Suprapubic skin (tissue), 4 donors: ENCODE measurements at regions not wholly inside any gene's neighbourhood (a gene's known extent, or its start where the extent isn't known, plus 50 kb on each side); places are given as distances from the start of the nearest gene placed in this dataset.

Experiments
- DNase-seq, 2 donors: peaks; one replicate each; pipeline ENCODE4 v3.0.0-alpha.2; 2019; ENCODE audit warnings: low spot score in 2 of 2
- H3K27ac ChIP-seq: fragments of 200-600 bp; sonication (generic); one replicate; pipeline ENCODE4 v1.5.1; 2019
- H3K27me3 ChIP-seq: fragments of 200-600 bp; sonication (generic); one replicate; pipeline ENCODE4 v1.5.1; 2019
- H3K36me3 ChIP-seq: fragments of 200-600 bp; sonication (generic); one replicate; pipeline ENCODE4 v1.5.1; 2019
- H3K4me1 ChIP-seq: fragments of 200-600 bp; sonication (generic); one replicate; pipeline ENCODE4 v1.5.1; 2019
- H3K4me3 ChIP-seq: fragments of 200-600 bp; sonication (generic); one replicate; pipeline ENCODE4 v1.5.1; 2019; ENCODE audit warnings: mild to moderate bottlenecking
- H3K9me3 ChIP-seq: fragments of 200-600 bp; sonication (generic); one replicate; pipeline ENCODE4 v1.5.1; 2019
- EP300 ChIP-seq: sonication (generic); formaldehyde crosslinking; IDR thresholded peaks from one replicate; pipeline ENCODE4 v1.6.1; 2017; ENCODE audit warnings: antibody characterized with exemption
- POLR2A ChIP-seq, 2 donors: fragments of 450-650 bp; IDR thresholded peaks; one replicate each; pipeline ENCODE4 v1.6.1; 2017; ENCODE audit warnings: antibody characterized with exemption in 2 of 2, mild to moderate bottlenecking in 2 of 2, moderate library complexity in 2 of 2
- POLR2AphosphoS5 ChIP-seq, 3 donors: sonication (generic); formaldehyde crosslinking; IDR thresholded peaks; one replicate each; pipeline ENCODE4 v1.6.1; 2017; ENCODE audit warnings: antibody characterized with exemption in 3 of 3
- WGBS: methylation state at CpG from one replicate; pipeline ENCODE4 v1.1.5; 2018; 5-methylcytosine and 5-hydroxymethylcytosine counted together
- TF ChIP-seq, protein P1 (sequence below), 2 donors: fragments of 200-600 bp in 1 of 2; fragments of 450-650 bp in 1 of 2; sonication (generic) in 1 of 2; IDR thresholded peaks; one replicate each; pipeline ENCODE4 v1.5.1; 2016 to 2019; ENCODE audit warnings: antibody characterized with exemption in 2 of 2, mild to moderate bottlenecking in 1 of 2, moderate library complexity in 1 of 2

DNA sequence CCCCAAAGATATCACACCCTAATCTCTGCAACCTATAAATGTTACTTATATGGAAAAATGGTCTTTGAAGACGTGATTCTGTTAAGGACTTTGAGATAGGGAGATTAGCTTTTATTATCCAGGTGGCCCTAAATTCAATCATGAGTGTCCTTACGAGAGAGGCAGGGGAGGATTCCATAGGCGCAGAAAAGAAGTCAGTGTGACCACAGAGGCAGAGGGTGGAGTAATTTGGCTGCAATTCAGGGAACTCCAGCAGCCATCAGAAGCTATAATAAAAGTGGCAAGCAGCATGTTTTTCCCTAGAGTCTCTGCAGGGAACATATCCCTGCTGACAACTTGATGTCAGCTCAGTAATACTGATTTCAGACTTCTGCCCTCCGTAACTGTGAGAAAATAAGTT lies 315.2 kb upstream of the ROBO2 start:
- Histone ChIP-seq H3K9me3 (no peaks in the 10 kb centered on the region), H3K27ac (no peak overlapping the region), H3K36me3 (no peaks in the 10 kb centered on the region), H3K4me1 (no peaks in the 10 kb centered on the region), H3K4me3 (no peak overlapping the region), H3K27me3 (no peaks in the 10 kb centered on the region)
- TF ChIP-seq POLR2AphosphoS5 (IDR thresholded peaks at IDR 0.05) (no peak), POLR2A (IDR thresholded peaks at IDR 0.05) (no peak), EP300 (no peak)
- TF ChIP-seq, protein P1, sequence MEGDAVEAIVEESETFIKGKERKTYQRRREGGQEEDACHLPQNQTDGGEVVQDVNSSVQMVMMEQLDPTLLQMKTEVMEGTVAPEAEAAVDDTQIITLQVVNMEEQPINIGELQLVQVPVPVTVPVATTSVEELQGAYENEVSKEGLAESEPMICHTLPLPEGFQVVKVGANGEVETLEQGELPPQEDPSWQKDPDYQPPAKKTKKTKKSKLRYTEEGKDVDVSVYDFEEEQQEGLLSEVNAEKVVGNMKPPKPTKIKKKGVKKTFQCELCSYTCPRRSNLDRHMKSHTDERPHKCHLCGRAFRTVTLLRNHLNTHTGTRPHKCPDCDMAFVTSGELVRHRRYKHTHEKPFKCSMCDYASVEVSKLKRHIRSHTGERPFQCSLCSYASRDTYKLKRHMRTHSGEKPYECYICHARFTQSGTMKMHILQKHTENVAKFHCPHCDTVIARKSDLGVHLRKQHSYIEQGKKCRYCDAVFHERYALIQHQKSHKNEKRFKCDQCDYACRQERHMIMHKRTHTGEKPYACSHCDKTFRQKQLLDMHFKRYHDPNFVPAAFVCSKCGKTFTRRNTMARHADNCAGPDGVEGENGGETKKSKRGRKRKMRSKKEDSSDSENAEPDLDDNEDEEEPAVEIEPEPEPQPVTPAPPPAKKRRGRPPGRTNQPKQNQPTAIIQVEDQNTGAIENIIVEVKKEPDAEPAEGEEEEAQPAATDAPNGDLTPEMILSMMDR (IDR thresholded peaks at IDR 0.05): no peak
- DNase-seq: no peak
- 49% methylated on average over 4 of the region's 4 CpGs for WGBS

DNA sequence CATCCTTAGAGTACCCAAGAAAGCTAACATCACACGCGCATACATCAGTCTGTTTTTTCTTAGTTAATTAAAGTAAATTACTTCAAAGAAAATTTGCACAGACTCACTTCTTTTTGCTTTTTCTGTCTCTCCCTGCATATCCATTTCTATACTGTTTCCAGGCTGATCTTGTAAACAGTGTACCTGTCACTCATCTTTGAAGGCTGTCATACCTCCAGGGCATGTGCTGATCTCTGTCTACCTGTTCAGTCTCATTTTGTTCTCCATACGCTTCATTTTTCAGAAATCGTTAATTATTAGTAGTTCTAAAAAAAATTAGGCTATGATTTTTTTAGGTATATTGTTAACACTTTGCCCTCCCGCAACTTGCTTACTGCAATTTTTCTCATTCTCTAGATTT lies 313.9 kb upstream of the ROBO2 start:
- TF ChIP-seq, protein P1 (IDR thresholded peaks at IDR 0.05): no peak
- TF ChIP-seq POLR2AphosphoS5 (IDR thresholded peaks at IDR 0.05): no peak
- no peak for TF ChIP-seq POLR2A (IDR thresholded peaks at IDR 0.05)
- no peak for TF ChIP-seq EP300
- H3K27ac ChIP-seq: no peak overlapping the region
- 79% methylated on average over 5 of the region's 5 CpGs for WGBS
- H3K9me3 ChIP-seq: no peaks in the 10 kb centered on the region
- H3K27me3 ChIP-seq: no peaks in the 10 kb centered on the region
- no peaks in the 10 kb centered on the region for H3K36me3 ChIP-seq
- no peak overlapping the region for H3K4me3 ChIP-seq
- no peaks in the 10 kb centered on the region for H3K4me1 ChIP-seq
- DNase-seq: no peak

DNA sequence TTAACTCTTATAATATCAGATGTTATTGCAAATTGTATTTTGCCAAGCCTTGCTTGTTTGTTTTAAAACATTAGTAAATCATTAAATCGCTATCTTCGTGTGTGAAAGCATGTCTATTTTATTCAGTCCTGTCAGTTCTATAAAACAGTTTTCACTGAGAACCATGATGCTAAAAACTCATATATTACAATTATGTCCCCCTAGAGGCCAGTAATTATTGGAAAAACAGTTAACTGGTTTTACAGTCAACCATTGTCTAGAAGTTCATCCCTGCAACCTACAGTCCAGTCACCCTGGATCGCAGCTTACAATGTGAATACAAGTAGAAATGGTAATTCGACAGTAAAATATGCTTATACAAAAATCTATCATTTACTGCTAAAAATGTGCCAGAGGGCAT lies 311.5 kb upstream of the ROBO2 start:
- H3K4me3 ChIP-seq: no peak overlapping the region
- H3K27ac ChIP-seq: no peak overlapping the region
- no peaks in the 10 kb centered on the region for H3K9me3 ChIP-seq
- no peak for DNase-seq
- 77% methylated on average over 4 of the region's 4 CpGs for WGBS
- no peaks in the 10 kb centered on the region for H3K27me3 ChIP-seq
- no peaks in the 10 kb centered on the region for H3K36me3 ChIP-seq
- no peaks in the 10 kb centered on the region for H3K4me1 ChIP-seq
- TF ChIP-seq, protein P1 (IDR thresholded peaks at IDR 0.05): no peak
- no peak for TF ChIP-seq POLR2AphosphoS5 (IDR thresholded peaks at IDR 0.05)
- no peak for TF ChIP-seq EP300
- no peak for TF ChIP-seq POLR2A (IDR thresholded peaks at IDR 0.05)

DNA sequence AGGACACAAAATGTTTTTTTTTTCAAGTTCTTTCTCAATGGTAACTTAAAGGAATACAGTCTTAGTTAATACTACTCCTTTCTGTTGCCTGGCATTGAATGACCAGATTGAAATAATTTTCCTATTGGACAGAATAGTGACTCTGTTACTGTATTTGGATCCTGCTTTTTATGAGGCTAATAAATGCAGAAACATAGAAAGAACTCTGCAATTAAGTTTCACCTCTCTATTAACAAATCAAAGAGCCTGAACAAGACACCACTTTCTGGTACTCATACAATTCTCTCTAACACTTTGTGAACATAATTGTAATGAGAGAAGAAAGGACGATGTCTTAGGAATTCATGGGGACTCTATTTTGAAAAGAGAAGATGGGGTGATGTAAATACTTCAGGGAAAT lies 308.4 kb upstream of the ROBO2 start:
- Histone ChIP-seq H3K27ac (no peak overlapping the region), H3K9me3 (no peaks in the 10 kb centered on the region), H3K4me3 (no peak overlapping the region), H3K36me3 (no peaks in the 10 kb centered on the region), H3K27me3 (no peaks in the 10 kb centered on the region), H3K4me1 (no peaks in the 10 kb centered on the region)
- no peak for DNase-seq
- WGBS: 89% methylated on average over 1 of the region's 1 CpG
- TF ChIP-seq EP300 (no peak), POLR2AphosphoS5 (IDR thresholded peaks at IDR 0.05) (no peak), POLR2A (IDR thresholded peaks at IDR 0.05) (no peak)
- TF ChIP-seq, protein P1 (IDR thresholded peaks at IDR 0.05): no peak

DNA sequence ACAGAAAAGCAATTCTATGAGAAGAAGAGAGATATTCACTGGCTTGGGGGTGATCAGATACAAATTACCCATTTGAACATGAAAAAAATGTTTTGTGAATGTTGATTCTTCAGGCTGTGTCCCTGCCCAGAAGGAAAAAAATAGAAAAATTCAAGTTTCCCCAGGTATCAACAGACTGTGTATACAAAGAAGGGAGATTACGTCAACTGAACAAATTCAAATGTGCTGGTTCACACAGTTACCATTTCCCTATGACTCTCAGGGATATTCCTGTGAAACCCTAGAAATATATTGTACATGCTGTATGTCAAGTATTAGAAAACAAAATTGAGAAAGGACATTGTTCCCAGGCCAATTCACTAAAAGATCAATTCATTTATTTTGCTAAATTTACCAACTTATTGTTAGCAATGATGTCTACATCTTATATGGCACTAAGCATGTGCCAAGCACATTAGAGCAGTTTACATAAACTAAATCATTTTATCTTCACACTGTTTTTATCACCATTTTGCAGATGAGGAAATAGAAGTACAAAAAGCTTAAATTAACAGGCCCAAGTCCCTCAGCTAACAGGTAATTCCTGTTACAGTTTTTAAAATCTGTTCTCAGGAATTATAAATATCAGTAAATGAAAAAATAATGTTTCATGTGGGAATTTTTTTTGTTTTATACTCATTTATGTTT lies 306.7 kb upstream of the ROBO2 start:
- TF ChIP-seq, protein P1 (IDR thresholded peaks at IDR 0.05): no peak
- TF ChIP-seq EP300 (no peak), POLR2AphosphoS5 (IDR thresholded peaks at IDR 0.05) (no peak), POLR2A (IDR thresholded peaks at IDR 0.05) (no peak)
- 97% methylated on average over 1 of the region's 1 CpG for WGBS
- no peak for DNase-seq

More for the DNA sequence above, 306.7 kb upstream of the ROBO2 start:
- Histone ChIP-seq H3K4me1 (no peaks in the 10 kb centered on the region), H3K4me3 (no peak overlapping the region), H3K27me3 (no peaks in the 10 kb centered on the region), H3K27ac (no peak overlapping the region), H3K36me3 (no peaks in the 10 kb centered on the region), H3K9me3 (no peaks in the 10 kb centered on the region)
